HepG2 (cell line): ENCODE measurements at regions not wholly inside any gene's neighbourhood (a gene's known extent, or its start where the extent isn't known, plus 50 kb on each side); places are given as distances from the start of the nearest gene placed in this dataset.

Experiments
- ATAC-seq: fragments of 200-7000 bp; cut with Tn5 transposase; 3 replicates; pipeline ENCODE4 v1.9.1; 2020; ENCODE audit warnings: mild to moderate bottlenecking, moderate library complexity
- BruUV-seq: library from RNA; stranded (reverse); fragments of 400-500 nt; replicated peaks from 2 replicates; lab custom pipeline; 2021; lab: Mats Ljungman, UMichigan
- CTCF ChIA-PET: fragments of 300-600 bp; formaldehyde crosslinking; extraction: SDS; loops from one replicate; lab custom pipeline; 2021; ENCODE audit warnings: low total read pairs, inconsistent platforms, low intra/inter-chr PET ratio; lab: Yijun Ruan, JAX
- POLR2A ChIA-PET: fragments of 350-600 bp; sonication (Branson Sonifier 250); formaldehyde crosslinking; loops from one replicate; lab custom pipeline; 2020; ENCODE audit warnings: antibody characterized with exemption, inconsistent platforms; lab: Yijun Ruan, JAX
- DNase-seq: peaks from one replicate; pipeline ENCODE4 v3.0.0-alpha.2; 2015; ENCODE audit warnings: low spot score
- FAIRE-seq: peaks from 3 replicates; lab custom pipeline; 2011; peaks lifted over from hg19 to GRCh38; lab: Jason Lieb, UNC
- H2AFZ ChIP-seq: one replicate; pipeline ENCODE4 v1.6.1; 2011; ENCODE audit warnings: low read length, inconsistent platforms
- H3K27ac ChIP-seq: fragments of 300-600 bp; 3 replicates; pipeline ENCODE4 v1.8.0; 2011; ENCODE audit warnings: mixed run types, mild to moderate bottlenecking, mixed read lengths, low read length, inconsistent platforms; ENCODE audit not compliant: insufficient read depth; ENCODE audit errors: extremely low read length
- H3K27me3 ChIP-seq, 2 experiments: fragments of 200-600 bp in 1 of 2; 2 replicates in 1 of 2; 3 replicates in 1 of 2; pipeline versions ENCODE4 v1.6.0 to v1.8.0; 2011; ENCODE audit warnings: low read length in 2 of 2, mild to moderate bottlenecking in 2 of 2, moderate library complexity in 2 of 2, inconsistent platforms in 1 of 2; ENCODE audit not compliant: insufficient read depth in 2 of 2, control insufficient read depth in 1 of 2
- H3K36me3 ChIP-seq, 2 experiments: fragments of 200-600 bp in 1 of 2; replicated peaks in 1 of 2; 2 replicates in 1 of 2; 3 replicates in 1 of 2; pipeline versions ENCODE4 v1.5.1 to v1.8.0; 2011; ENCODE audit warnings: low read length in 2 of 2, inconsistent platforms in 1 of 2; ENCODE audit not compliant: insufficient read depth in 2 of 2, control insufficient read depth in 1 of 2
- H3K4me1 ChIP-seq: 2 replicates; pipeline ENCODE4 v1.5.1; 2012; ENCODE audit warnings: low read length, inconsistent platforms; ENCODE audit not compliant: insufficient read depth
- H3K4me2 ChIP-seq: 2 replicates; pipeline ENCODE4 v1.6.0; 2011; ENCODE audit warnings: low read depth, low read length, inconsistent platforms
- H3K4me3 ChIP-seq, 3 experiments: fragments of 200-600 bp in 1 of 3; sonication (generic), shearing (Covaris generic) in 1 of 3; replicated peaks in 1 of 3; 2 replicates each; pipeline ENCODE4 v1.5.1; 2011 to 2016; ENCODE audit warnings: low read length in 3 of 3, inconsistent platforms in 2 of 3, low read depth in 2 of 3, mild to moderate bottlenecking in 2 of 3, control low read depth in 1 of 3, mixed read lengths in 1 of 3; ENCODE audit not compliant: insufficient read depth in 1 of 3
- H3K79me2 ChIP-seq: one replicate; pipeline ENCODE4 v1.6.1; 2011; ENCODE audit warnings: low read length, inconsistent platforms; ENCODE audit not compliant: insufficient read depth
- H3K9ac ChIP-seq: 2 replicates; pipeline ENCODE4 v1.6.0; 2011; ENCODE audit warnings: mild to moderate bottlenecking, low read depth, low read length, inconsistent platforms; ENCODE audit not compliant: insufficient read depth
- H3K9me3 ChIP-seq: 2 replicates; pipeline ENCODE4 v1.5.1; 2012; ENCODE audit warnings: mild to moderate bottlenecking, low read length
- H4K20me1 ChIP-seq: 2 replicates; pipeline ENCODE4 v1.6.0; 2011; ENCODE audit warnings: inconsistent platforms, mild to moderate bottlenecking, low read length, moderate library complexity; ENCODE audit not compliant: insufficient read depth
- ERF ChIP-seq: IDR thresholded peaks from 2 replicates; pipeline ENCODE4 v1.6.1; 2018; ENCODE audit warnings: missing biosample characterization, missing genetic modification reagents
- GATAD2A ChIP-seq: IDR thresholded peaks from 2 replicates; pipeline ENCODE4 v1.6.1; 2016
- KLF13 ChIP-seq: sonication (generic); formaldehyde crosslinking; IDR thresholded peaks from 2 replicates; pipeline ENCODE4 v1.4.0; 2020; ENCODE audit warnings: mild to moderate bottlenecking, missing genetic modification reagents
- NFE2L1 ChIP-seq: sonication (generic); formaldehyde crosslinking; IDR thresholded peaks from 2 replicates; pipeline ENCODE4 v1.4.0; 2020; ENCODE audit warnings: missing genetic modification reagents, mild to moderate bottlenecking, borderline replicate concordance
- NR2C2 ChIP-seq: sonication (generic); formaldehyde crosslinking; IDR thresholded peaks from 2 replicates; pipeline ENCODE4 v1.4.0; 2020; ENCODE audit warnings: missing genetic modification reagents, mild to moderate bottlenecking, moderate library complexity, borderline replicate concordance
- PAX8 ChIP-seq: sonication (generic); formaldehyde crosslinking; IDR thresholded peaks from 2 replicates; pipeline ENCODE4 v1.8.0; 2022; ENCODE audit warnings: mild to moderate bottlenecking, missing genetic modification reagents, borderline replicate concordance
- PHF21A ChIP-seq: sonication (generic); formaldehyde crosslinking; IDR thresholded peaks from 2 replicates; pipeline ENCODE4 v1.5.0; 2020; ENCODE audit warnings: mild to moderate bottlenecking, missing genetic modification reagents
- TBX3 ChIP-seq: fragments of 450-650 bp; IDR thresholded peaks from 2 replicates; pipeline ENCODE4 v1.6.1; 2017; ENCODE audit warnings: antibody characterized with exemption, mild to moderate bottlenecking, inconsistent platforms, borderline replicate concordance
- TEAD2 ChIP-seq: sonication (generic); formaldehyde crosslinking; IDR thresholded peaks from 2 replicates; pipeline ENCODE4 v1.9.0; 2021; ENCODE audit warnings: missing genetic modification reagents
- ZFYVE20 ChIP-seq: sonication (generic); formaldehyde crosslinking; IDR thresholded peaks from 2 replicates; pipeline ENCODE4 v1.8.0; 2023; ENCODE audit warnings: low read depth, mild to moderate bottlenecking, moderate library complexity, missing genetic modification reagents, borderline replicate concordance
- ZKSCAN5 ChIP-seq: sonication (generic); formaldehyde crosslinking; IDR thresholded peaks from 2 replicates; pipeline ENCODE4 v1.5.1; 2020; ENCODE audit warnings: mild to moderate bottlenecking, missing genetic modification reagents
- WGBS: methylation state at CpG from one replicate; pipeline ENCODE4 v1.1.6; 2017; ENCODE audit warnings: low lambda C conversion rate; 5-methylcytosine and 5-hydroxymethylcytosine counted together
- in situ Hi-C: cut with HindIII; loops from 2 replicates; pipeline ENCODE4 v1.10.0; 2017; ENCODE audit warnings: low pct_unique_long_range_greater_than_20kb; ENCODE audit not compliant: extremely low pct_ligation_motif_present
- intact Hi-C: fragments of 100-400 bp; cut with micrococcal nuclease; formaldehyde crosslinking; loops from one replicate; pipeline ENCODE4 v1.10.0; 2022; ENCODE audit not compliant: unreplicated experiment
- TF ChIP-seq, protein P1 (sequence below): sonication (generic); formaldehyde crosslinking; IDR thresholded peaks from 2 replicates; pipeline ENCODE4 v1.4.0; 2020; ENCODE audit warnings: missing genetic modification reagents
- TF ChIP-seq, protein P2 (sequence below): sonication (generic); formaldehyde crosslinking; IDR thresholded peaks from 2 replicates; pipeline ENCODE4 v1.5.0; 2020; ENCODE audit warnings: mild to moderate bottlenecking, missing genetic modification reagents
- TF ChIP-seq, protein P3 (sequence below): IDR thresholded peaks from 2 replicates; pipeline ENCODE4 v1.6.1; 2016

DNA sequence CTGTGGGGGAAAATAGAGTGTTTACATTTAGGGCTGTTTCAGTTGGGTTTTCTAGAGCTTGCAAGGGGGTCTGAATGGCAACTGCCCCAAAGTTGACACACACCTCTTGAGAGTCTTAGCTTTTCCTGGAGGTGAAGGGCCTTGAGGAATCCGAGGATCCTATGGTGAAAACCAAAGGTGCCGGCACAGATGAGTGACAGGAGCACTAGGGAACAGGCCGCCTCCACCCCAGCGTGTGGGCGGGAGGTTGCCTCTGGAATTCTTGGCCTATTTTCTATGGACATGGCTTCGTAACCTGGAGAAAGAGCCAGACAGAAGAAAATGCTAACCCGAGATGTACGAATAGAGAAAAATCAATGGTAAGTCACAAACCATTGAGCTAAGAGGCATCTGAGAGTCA, 283.2 kb upstream of the FOXQ1 start:
- Histone ChIP-seq H2AFZ (no peak overlapping the region), H3K4me3 (no peak overlapping the region), H3K79me2 (no peaks in the 10 kb centered on the region), H3K36me3 (no peaks in the 10 kb centered on the region), H3K9me3 (no peaks in the 10 kb centered on the region), H3K9ac (no peak overlapping the region), H4K20me1 (no peaks in the 10 kb centered on the region), H3K27me3 (no peaks in the 10 kb centered on the region), H3K4me1 (peaks cover 17% of the 10 kb centered on the region), H3K4me2 (no peak overlapping the region), H3K27ac (no peak overlapping the region)
- FAIRE-seq, result no peak
- 96% methylated on average over 8 of the region's 8 CpGs for WGBS
- in situ Hi-C loops, result no loop called here
- TF ChIP-seq, protein P1, sequence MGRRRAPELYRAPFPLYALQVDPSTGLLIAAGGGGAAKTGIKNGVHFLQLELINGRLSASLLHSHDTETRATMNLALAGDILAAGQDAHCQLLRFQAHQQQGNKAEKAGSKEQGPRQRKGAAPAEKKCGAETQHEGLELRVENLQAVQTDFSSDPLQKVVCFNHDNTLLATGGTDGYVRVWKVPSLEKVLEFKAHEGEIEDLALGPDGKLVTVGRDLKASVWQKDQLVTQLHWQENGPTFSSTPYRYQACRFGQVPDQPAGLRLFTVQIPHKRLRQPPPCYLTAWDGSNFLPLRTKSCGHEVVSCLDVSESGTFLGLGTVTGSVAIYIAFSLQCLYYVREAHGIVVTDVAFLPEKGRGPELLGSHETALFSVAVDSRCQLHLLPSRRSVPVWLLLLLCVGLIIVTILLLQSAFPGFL (CRISPR knock-in tag), result no peak
- TF ChIP-seq, protein P2, sequence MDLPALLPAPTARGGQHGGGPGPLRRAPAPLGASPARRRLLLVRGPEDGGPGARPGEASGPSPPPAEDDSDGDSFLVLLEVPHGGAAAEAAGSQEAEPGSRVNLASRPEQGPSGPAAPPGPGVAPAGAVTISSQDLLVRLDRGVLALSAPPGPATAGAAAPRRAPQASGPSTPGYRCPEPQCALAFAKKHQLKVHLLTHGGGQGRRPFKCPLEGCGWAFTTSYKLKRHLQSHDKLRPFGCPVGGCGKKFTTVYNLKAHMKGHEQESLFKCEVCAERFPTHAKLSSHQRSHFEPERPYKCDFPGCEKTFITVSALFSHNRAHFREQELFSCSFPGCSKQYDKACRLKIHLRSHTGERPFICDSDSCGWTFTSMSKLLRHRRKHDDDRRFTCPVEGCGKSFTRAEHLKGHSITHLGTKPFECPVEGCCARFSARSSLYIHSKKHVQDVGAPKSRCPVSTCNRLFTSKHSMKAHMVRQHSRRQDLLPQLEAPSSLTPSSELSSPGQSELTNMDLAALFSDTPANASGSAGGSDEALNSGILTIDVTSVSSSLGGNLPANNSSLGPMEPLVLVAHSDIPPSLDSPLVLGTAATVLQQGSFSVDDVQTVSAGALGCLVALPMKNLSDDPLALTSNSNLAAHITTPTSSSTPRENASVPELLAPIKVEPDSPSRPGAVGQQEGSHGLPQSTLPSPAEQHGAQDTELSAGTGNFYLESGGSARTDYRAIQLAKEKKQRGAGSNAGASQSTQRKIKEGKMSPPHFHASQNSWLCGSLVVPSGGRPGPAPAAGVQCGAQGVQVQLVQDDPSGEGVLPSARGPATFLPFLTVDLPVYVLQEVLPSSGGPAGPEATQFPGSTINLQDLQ (CRISPR knock-in tag), result no peak
- TF ChIP-seq NFE2L1 (CRISPR knock-in tag) (no peak), NR2C2 (no peak), GATAD2A (CRISPR knock-in tag) (no peak), ZFYVE20 (CRISPR knock-in tag) (no peak), TBX3 (no peak), PAX8 (no peak), ZKSCAN5 (no peak), TEAD2 (CRISPR knock-in tag) (no peak), PHF21A (CRISPR knock-in tag) (no peak), KLF13 (CRISPR knock-in tag) (no peak), ERF (CRISPR knock-in tag) (no peak)
- TF ChIP-seq, protein P3, sequence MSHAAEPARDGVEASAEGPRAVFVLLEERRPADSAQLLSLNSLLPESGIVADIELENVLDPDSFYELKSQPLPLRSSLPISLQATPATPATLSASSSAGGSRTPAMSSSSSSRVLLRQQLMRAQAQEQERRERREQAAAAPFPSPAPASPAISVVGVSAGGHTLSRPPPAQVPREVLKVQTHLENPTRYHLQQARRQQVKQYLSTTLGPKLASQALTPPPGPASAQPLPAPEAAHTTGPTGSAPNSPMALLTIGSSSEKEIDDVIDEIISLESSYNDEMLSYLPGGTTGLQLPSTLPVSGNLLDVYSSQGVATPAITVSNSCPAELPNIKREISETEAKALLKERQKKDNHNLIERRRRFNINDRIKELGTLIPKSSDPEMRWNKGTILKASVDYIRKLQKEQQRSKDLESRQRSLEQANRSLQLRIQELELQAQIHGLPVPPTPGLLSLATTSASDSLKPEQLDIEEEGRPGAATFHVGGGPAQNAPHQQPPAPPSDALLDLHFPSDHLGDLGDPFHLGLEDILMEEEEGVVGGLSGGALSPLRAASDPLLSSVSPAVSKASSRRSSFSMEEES (CRISPR knock-in tag), result no peak
- BruUV-seq, result no TSS peak
- DNase-seq, result no peak
- POLR2A ChIA-PET, result no interaction called here
- no peak for ATAC-seq
- intact Hi-C loops, result no loop called here
- CTCF ChIA-PET, result no interaction called here
